T-helper 17 cell (primary cell): ENCODE measurements at regions not wholly inside any gene's neighbourhood (a gene's known extent, or its start where the extent isn't known, plus 50 kb on each side); places are given as distances from the start of the nearest gene placed in this dataset.
A peak's percentile ranks its signal among the peaks of the same experiment; 100 is the strongest.
"Not testable (repeated sequence)": the region's sequence is repeated elsewhere in the genome, so short reads cannot be mapped to it uniquely, and the experiment has no call there.

Experiments used
- ATAC-seq: fragments of 150-1000 bp; cut with Tn5 transposase; 2 replicates; pipeline ENCODE4 v1.10.0; 2021; ENCODE audit warnings: mild to moderate bottlenecking, moderate library complexity
- DNase-seq, 3 donors: peaks; one replicate each; pipeline versions ENCODE4 v3.0.0 to v3.0.0-alpha.2; 2020 to 2021
- H3K9me3 ChIP-seq: one replicate; pipeline ENCODE4 v1.7.0; 2013; ENCODE audit warnings: low read length, mild to moderate bottlenecking; ENCODE audit not compliant: control insufficient read depth, poor library complexity, severe bottlenecking
- H3K27ac Mint-ChIP-seq: one replicate; pipeline ENCODE4 v1.8.0; 2022; ENCODE audit warnings: mild to moderate bottlenecking, moderate library complexity, mixed read lengths
- H3K27me3 Mint-ChIP-seq: one replicate; pipeline ENCODE4 v1.8.0; 2022; ENCODE audit warnings: mixed read lengths
- H3K36me3 Mint-ChIP-seq: one replicate; pipeline ENCODE4 v1.8.0; 2022; ENCODE audit warnings: low read depth, mixed read lengths
- H3K4me1 Mint-ChIP-seq: one replicate; pipeline ENCODE4 v1.8.0; 2022; ENCODE audit warnings: mild to moderate bottlenecking, mixed read lengths
- H3K4me3 Mint-ChIP-seq: one replicate; pipeline ENCODE4 v1.8.0; 2022; ENCODE audit warnings: mild to moderate bottlenecking, moderate library complexity, mixed read lengths

DNA sequence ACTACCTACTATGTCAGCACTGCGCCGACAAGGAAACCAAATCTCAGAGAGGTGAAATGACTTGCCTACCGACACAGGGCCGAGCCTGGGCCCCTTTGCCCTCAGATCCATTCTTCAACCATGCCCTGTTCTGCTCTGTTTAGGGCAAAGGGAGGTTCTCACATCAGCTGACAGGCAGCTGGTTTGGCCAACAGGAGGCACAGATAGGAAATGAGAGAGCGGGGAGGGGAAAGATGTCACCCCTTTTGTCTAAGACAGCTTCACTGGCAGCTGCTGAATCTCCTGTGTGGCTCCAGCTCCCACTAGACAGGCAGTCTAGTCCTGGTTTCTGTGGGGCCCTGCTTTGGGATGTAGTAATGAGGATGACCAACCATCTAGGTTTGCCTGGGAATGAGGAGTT, 158.7 kb downstream of the TMEM200A start:
- DNase-seq (no peak), ATAC-seq (peak; percentile 36)
- Mint-ChIP-seq H3K27ac (peak overlapping the region; percentile 70), H3K4me1 (peaks cover 24% of the 10 kb centered on the region), H3K36me3 (no peaks in the 10 kb centered on the region), H3K4me3 (no peak overlapping the region), H3K27me3 (no peaks in the 10 kb centered on the region)
- no peaks in the 10 kb centered on the region for H3K9me3 ChIP-seq

DNA sequence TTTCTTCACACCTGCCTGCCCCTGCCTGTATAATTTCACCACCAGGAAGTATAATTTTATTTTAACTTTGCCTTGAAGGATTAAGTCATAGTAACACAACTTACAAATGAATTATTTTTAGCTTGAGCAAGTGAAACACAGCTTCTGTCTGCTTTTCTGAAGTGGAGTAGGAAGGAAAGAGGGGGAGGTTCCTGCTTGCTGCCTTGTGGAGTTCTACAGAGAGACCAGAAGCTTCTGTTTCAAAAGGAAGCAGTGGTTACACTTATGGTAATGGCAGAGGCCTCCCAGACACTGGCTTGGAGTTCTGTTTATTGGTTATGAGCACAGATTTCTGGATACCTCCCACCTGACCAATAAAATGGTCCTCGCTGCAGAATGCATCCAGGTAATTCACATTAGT, 159.6 kb downstream of the TMEM200A start:
- Mint-ChIP-seq H3K4me3 (no peak overlapping the region), H3K4me1 (peaks cover 24% of the 10 kb centered on the region), H3K27ac (peak overlapping the region; percentile 70), H3K27me3 (no peaks in the 10 kb centered on the region), H3K36me3 (no peaks in the 10 kb centered on the region)
- DNase-seq (no peak), ATAC-seq (peak; percentile 55)
- no peaks in the 10 kb centered on the region for H3K9me3 ChIP-seq

DNA sequence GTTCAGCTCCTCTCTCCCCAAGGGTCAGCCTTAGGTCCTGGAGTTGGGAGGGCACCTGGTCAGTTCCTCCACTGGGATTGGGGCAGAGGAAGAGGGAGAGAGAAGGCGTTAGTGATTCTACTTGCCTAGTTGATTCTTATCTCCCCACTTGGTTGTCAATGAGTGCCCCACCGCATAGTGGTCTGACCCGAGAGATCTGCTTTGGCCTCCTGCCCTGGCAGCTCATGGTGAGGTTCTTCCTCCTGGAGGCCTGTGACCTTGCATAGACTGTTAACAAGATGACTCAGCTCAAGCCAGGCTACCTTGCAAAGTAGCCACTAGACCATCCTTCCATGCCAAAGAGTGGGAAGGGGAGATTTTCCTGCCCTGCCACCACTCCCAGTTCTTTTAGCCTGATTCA, 160.6 kb downstream of the TMEM200A start:
- H3K27me3 Mint-ChIP-seq, result no peaks in the 10 kb centered on the region
- H3K9me3 ChIP-seq, result no peaks in the 10 kb centered on the region
- no peak overlapping the region for H3K27ac Mint-ChIP-seq
- H3K36me3 Mint-ChIP-seq, result no peaks in the 10 kb centered on the region
- no peak for DNase-seq
- ATAC-seq, result no peak
- no peak overlapping the region for H3K4me3 Mint-ChIP-seq
- H3K4me1 Mint-ChIP-seq, result peaks cover 24% of the 10 kb centered on the region

DNA sequence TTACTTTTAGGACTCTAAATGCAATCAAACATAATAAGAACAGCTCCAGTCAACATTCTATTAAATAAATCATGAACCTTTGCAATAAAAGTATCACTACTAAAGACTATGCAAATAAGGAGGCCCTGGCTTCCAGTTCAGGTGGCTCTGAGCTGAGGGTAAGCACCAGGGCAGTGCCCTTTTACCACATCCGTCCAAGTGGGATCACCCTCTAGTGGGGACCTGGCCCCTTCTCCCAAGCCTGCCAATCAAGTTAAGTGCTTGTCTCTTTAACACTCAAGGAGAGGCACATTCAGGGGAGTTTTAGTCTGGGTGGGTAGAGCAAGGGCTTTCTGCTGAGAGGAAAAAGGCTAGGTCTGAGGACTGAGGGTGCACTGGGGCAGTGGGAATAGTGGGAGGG, 161.4 kb downstream of the TMEM200A start:
- ATAC-seq (no peak), DNase-seq (no peak)
- no peak overlapping the region for H3K4me3 Mint-ChIP-seq
- no peaks in the 10 kb centered on the region for H3K27me3 Mint-ChIP-seq
- H3K27ac Mint-ChIP-seq, result no peak overlapping the region
- peaks cover 24% of the 10 kb centered on the region for H3K4me1 Mint-ChIP-seq
- H3K36me3 Mint-ChIP-seq, result no peaks in the 10 kb centered on the region
- H3K9me3 ChIP-seq, result no peaks in the 10 kb centered on the region

DNA sequence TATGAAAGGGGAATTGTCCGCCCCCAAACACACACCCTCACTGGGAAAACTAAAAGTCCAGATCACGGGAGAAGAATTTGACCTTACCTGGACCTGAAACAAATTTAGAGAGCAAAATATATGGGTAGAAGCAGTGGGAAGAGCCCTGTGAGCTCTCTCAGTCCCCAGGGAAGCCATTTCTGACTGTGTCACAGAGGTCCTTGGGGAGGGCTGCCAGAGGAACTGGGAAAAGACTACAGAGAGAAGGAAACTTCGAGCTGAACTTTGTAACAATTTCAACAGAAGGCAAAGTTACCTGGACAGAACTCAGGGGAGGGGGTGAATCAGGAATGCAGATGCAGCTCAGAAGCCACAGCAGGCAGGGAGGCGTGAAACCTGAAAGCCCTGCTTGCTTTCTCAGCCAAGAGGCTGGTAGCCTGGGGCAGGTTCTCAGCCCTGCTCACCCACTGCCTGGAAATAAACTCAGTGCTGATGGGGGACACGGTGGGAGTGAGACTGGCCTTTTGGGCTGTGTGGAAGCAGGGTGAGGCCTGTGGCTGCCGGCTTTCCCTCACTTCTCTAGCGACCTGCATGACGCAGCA, 163.8 kb downstream of the TMEM200A start:
- H3K9me3 ChIP-seq, result no peaks in the 10 kb centered on the region
- no peak for ATAC-seq
- Mint-ChIP-seq H3K4me1 (peaks cover 14% of the 10 kb centered on the region), H3K27ac (no peak overlapping the region), H3K4me3 (no peak overlapping the region), H3K27me3 (no peaks in the 10 kb centered on the region), H3K36me3 (no peaks in the 10 kb centered on the region)
- DNase-seq, result no peak

DNA sequence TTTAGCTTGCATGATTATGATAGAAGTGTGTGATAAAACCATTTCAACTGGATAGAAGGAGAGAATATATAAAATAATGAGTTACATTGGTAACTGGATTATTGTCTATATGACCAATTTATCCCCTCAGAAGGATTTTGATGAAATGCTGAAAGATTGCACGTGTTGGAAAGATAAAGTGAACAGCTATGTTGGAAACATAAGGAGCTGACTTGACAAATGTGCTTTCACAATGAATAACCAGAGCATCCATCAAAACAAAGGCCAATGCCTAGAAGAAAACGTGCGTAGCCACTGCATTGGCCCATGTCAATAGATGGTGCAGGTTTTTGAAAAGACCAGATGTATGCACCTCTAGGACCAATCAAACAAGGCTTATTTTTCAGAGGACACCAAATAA, 168.8 kb downstream of the TMEM200A start:
- DNase-seq (no peak), ATAC-seq (no peak)
- Mint-ChIP-seq H3K36me3 (no peaks in the 10 kb centered on the region), H3K4me1 (no peaks in the 10 kb centered on the region), H3K27me3 (no peaks in the 10 kb centered on the region), H3K27ac (no peak overlapping the region), H3K4me3 (no peak overlapping the region)
- H3K9me3 ChIP-seq, result peaks cover 4% of the 10 kb centered on the region

DNA sequence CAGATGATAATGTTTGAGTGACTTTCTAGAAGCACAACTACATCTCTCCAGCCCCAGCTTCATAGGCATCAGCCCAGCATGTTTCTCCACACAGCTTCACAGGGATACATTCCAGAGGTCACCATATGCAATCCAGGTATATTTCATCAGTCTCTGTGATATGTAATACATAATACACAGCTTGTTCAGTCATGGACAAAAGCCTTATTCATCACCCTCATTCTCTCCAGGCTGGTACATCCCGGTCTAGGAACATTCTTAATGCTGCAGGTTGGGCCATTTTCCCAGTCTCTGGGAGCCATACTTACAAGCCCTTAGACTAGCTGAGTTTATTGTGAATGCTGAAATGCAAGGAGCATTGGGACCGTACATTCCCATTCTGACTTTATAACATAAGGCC, 169.4 kb downstream of the TMEM200A start:
- no peaks in the 10 kb centered on the region for H3K36me3 Mint-ChIP-seq

DNA sequence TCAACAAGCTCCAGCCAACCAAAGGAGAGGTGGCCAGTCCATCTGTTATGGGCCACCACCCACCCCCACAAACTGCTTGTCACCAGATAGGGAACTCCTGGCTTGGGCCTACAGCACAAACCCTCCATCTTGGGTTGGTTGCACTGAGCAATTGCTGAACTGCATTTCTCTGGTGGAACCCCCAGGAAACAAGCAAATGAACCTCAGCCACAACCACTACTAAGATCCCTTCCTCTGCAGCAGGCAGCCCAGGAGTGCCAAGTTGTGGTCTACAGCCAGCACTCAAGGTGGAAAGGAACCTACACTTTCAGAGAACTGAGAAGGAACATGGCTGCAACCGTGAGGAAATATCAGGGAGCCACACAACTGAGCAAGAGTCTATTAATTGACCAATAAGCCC, 171.6 kb downstream of the TMEM200A start:
- H3K4me1 Mint-ChIP-seq, result no peaks in the 10 kb centered on the region
- ATAC-seq (no peak), DNase-seq (no peak)
- H3K9me3 ChIP-seq, result peaks cover 4% of the 10 kb centered on the region
- no peaks in the 10 kb centered on the region for H3K36me3 Mint-ChIP-seq
- no peak overlapping the region for H3K27ac Mint-ChIP-seq
- H3K4me3 Mint-ChIP-seq, result no peak overlapping the region
- no peaks in the 10 kb centered on the region for H3K27me3 Mint-ChIP-seq

More for the DNA sequence above, 169.4 kb downstream of the TMEM200A start:
- Mint-ChIP-seq H3K4me1 (no peaks in the 10 kb centered on the region), H3K27ac (no peak overlapping the region), H3K27me3 (no peaks in the 10 kb centered on the region), H3K4me3 (no peak overlapping the region)
- peaks cover 4% of the 10 kb centered on the region for H3K9me3 ChIP-seq
- ATAC-seq, result no peak
- DNase-seq, result no peak

DNA sequence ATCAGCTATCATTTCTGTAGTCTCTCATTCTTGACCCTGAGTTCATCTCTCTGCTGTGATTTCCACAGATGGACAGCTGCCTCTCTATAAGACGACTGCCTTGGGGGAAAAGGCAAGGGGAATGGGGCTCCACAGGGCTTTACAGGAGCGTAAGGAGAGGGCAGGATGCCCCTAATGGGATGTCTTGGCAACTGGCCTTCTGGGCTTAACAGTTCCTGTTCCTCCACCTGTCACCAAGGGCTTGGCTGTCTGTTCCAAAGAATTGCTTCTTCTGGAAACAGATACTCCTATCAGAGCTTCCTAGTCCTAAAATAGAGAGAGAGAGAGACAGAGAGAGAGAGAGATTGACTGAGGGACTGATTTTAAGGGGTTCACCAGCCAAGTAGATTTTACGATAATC, 181.9 kb downstream of the TMEM200A start:
- H3K27ac Mint-ChIP-seq, result no peak overlapping the region

DNA sequence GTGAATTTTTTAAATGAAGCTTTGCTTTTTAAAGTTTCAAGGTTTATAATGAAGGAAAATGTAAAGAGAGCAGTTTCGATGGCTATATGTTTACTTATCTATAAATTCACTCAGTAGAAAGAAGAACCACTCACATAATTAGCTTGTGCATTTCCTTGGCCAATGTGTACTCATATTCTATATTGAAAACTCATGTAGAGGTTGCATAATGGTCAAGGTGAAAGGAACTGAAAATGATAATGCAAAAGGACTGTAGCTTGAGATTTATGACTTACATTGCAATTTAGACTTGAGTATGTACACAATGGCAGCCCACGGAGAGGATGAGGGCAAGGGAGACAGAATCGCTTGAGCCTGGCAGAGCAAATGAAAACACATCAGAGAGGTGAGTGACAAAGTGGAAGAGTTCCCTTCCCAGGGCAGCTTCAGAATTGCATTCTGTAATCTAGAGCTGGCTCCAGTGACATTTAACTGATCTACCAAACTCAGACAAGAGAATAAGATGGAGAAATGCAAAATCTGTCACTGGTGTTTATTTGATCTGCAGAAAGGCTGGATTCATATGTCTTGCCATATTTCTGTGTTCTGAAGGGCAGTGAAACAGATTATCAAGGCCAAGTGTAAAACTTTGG, 191.8 kb downstream of the TMEM200A start:
- Mint-ChIP-seq H3K4me1 (peaks cover 4% of the 10 kb centered on the region), H3K36me3 (no peaks in the 10 kb centered on the region), H3K27ac (no peak overlapping the region), H3K4me3 (no peak overlapping the region), H3K27me3 (no peaks in the 10 kb centered on the region)
- no peak for ATAC-seq
- DNase-seq, result no peak
- no peaks in the 10 kb centered on the region for H3K9me3 ChIP-seq

More for the DNA sequence above, 181.9 kb downstream of the TMEM200A start:
- DNase-seq (no peak), ATAC-seq (no peak)
- Mint-ChIP-seq H3K4me1 (peaks cover 3% of the 10 kb centered on the region), H3K4me3 (no peak overlapping the region), H3K36me3 (no peaks in the 10 kb centered on the region), H3K27me3 (no peaks in the 10 kb centered on the region)
- no peaks in the 10 kb centered on the region for H3K9me3 ChIP-seq

DNA sequence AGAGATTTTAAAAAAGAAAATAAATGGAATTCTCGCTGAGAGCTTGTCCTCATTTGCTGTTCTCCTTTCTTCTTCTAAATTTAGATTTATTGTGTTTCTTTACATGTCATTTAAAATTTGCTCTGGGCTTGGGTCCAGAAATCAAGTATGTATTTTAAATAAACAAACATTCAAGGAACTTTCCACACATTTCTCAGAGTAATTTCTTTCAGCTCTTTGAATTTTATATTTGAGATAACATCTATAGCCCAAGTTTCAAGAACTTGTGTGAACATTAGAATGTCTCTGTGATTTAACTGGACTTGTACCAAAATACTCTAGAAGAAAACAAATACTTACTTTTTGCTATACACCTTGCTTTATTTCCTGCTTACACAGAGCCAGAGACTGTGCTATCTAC, 192.3 kb downstream of the TMEM200A start:
- Mint-ChIP-seq H3K4me1 (peaks cover 4% of the 10 kb centered on the region), H3K36me3 (no peaks in the 10 kb centered on the region), H3K4me3 (no peak overlapping the region), H3K27me3 (no peaks in the 10 kb centered on the region), H3K27ac (no peak overlapping the region)
- DNase-seq, result no peak
- H3K9me3 ChIP-seq, result no peaks in the 10 kb centered on the region
- no peak for ATAC-seq

DNA sequence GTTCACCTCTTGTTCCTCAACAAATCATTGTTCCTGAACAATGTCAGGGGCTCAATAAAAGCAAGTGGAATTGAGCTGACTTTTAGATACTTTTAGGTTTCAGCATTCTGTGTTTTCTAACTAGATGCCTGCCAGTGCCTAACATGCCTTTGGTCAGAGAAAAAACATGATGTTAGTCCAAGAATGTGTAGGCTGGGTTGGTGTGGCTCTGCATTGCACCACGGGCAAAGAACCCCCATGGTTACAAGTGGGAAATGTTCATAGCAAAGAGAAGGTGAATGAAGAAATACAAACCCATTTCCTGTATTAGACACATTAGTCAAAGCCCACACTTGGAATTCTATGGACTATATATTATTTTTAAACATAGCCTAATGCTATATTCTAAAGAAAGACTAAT, 193.3 kb downstream of the TMEM200A start:
- H3K4me3 Mint-ChIP-seq, result no peak overlapping the region
- H3K4me1 Mint-ChIP-seq, result peaks cover 4% of the 10 kb centered on the region
- no peak for ATAC-seq
- no peak overlapping the region for H3K27ac Mint-ChIP-seq
- no peak for DNase-seq
- no peaks in the 10 kb centered on the region for H3K27me3 Mint-ChIP-seq
- H3K9me3 ChIP-seq, result no peaks in the 10 kb centered on the region
- H3K36me3 Mint-ChIP-seq, result no peaks in the 10 kb centered on the region

DNA sequence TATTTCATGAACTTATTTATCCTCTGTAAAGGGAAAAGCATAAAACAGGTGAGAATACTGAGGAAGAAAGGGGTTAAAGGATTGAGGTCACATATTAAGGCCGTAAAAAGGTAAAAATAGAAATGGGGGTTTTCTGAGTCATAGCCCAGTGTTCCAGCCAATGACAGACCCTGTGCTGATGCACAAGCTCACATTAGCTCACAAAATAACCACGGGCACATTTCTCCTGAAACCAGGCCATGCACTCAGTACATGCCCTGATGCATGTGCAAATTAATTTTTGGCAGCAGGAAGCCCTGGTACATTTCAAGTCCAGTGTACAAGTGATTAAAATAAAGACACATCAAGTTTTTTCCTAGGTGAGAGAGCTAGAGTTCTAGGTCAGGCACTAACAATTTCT, 194.4 kb downstream of the TMEM200A start:
- Mint-ChIP-seq H3K27me3 (no peaks in the 10 kb centered on the region), H3K4me3 (no peak overlapping the region), H3K27ac (no peak overlapping the region), H3K36me3 (no peaks in the 10 kb centered on the region), H3K4me1 (peaks cover 4% of the 10 kb centered on the region)
- no peaks in the 10 kb centered on the region for H3K9me3 ChIP-seq
- no peak for DNase-seq
- ATAC-seq, result no peak

DNA sequence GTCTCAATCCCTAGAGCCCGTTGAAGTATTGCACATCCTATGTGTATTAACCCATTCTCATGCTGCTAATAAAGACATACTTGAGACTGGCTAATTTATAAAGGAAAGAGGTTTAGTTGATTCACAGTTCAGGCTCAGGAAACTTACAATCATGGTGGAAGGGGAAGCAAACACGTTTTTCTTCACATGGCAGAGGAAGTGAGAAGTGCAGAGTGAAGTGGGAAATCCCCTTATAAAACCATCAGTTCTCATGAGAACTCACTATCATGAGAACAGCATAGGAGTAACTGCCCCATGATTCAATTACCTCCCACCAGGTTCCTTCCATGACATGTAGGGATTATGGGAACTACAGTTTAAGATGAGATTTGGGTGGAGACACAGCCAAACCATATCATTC, 195.3 kb downstream of the TMEM200A start:
- not testable (repeated sequence) for H3K9me3 ChIP-seq, H3K4me3 Mint-ChIP-seq, DNase-seq, H3K27ac Mint-ChIP-seq, H3K4me1 Mint-ChIP-seq, H3K27me3 Mint-ChIP-seq, H3K36me3 Mint-ChIP-seq
- peak; percentile 40 for ATAC-seq
